HG02840 (cell line): ENCODE measurements at regions not wholly inside any gene's neighbourhood (a gene's known extent, or its start where the extent isn't known, plus 50 kb on each side); places are given as distances from the start of the nearest gene placed in this dataset.

Source experiments
- ATAC-seq: cut with Tn5 transposase; IDR thresholded peaks from one replicate; pipeline ENCODE4 v1.9.1; 2021; ENCODE audit warnings: mild to moderate bottlenecking, moderate library complexity, moderate number of reproducible peaks; ENCODE audit not compliant: unreplicated experiment, low FRiP score

DNA sequence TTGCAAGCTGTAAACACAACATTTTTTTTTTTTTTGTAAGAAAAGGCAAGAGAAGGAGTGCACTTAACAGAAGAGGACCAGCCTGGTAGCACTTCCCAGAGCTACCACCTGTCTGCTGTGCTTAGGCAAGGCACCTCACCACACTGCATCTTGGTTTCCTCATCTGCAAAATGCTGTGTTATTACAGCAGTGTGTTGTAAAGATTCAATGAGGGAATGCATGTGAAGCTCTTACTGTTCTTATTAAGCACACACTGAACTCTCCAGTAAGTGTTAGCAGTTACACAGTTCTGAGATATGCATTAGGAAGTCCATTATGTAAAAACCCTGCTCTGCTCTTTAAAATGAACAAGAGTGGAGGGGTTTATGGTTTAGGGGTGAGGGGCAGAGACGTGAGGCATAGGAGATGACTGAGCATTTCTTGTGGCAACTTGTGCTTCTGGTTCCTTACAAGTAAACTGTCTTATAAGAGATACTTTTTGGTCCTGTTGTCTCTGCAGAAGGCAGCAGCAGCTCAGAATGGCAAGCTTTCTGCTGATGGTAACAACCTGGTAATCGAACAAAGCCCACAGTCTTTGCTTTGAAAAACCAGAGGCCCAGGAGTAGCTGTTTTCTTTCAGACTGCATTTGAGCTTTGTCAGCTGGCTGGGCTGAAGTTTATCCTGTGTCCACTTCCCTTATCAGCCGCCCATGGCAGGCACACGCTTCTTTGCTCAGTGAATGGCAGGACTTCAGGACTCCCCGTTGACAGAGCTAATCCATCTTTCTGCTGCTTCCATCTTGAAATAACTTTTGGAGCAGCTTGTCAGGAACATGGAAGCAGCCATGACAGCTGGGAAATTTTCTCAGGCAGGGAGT lies 98.8 kb upstream of the BMPER start:
- no peak for ATAC-seq

DNA sequence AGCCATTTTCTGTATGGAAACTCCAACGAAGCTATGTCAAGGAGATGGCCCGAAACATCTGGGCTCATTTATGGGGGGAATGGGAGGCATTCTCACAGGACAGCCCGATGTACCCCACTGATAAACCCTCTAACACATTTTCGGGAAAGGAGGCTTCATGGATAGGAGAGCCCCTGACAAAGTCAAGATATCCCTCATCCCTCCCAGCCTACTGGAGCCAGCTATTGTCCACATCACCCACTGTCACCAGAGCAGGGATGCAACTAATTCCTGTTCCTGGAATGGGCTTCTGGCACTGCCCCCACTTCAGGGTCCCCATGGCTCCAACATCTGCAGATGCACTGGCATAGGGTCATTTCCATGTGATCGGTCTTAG lies 98.2 kb upstream of the BMPER start:
- no peak for ATAC-seq

DNA sequence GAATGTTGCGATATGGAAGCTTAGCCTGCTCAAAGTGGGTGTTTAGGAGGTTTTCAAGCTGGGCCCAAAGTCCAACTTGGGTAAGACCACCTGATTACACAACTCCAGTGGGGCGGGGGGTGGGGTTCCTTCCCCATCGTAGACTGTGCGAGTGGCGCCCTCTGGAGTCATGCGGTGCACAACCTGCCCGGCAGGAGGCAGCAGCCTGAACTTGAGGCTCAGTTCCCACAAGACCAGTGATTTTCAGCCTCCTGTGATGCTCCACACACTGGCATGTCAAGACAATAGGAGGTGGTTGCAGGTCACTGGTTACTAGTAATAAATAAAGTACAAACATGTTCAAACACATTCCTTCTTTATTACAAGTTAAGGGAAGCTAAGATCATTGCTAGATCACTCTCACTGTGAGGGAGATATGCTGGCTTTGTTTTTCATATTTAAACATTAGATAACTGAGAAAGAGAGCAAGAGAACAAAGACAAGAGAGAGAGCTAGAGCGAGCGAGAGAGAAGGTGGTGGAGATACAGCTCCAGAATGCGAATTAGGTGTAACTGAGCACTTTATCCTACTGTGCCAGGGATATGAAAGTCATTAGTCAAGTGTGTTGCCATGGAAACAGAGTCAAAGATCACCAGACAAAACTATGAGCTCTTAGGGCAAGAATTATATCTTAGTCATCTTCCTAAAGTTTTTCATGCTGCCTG lies 97.4 kb upstream of the BMPER start:
- ATAC-seq = no peak

DNA sequence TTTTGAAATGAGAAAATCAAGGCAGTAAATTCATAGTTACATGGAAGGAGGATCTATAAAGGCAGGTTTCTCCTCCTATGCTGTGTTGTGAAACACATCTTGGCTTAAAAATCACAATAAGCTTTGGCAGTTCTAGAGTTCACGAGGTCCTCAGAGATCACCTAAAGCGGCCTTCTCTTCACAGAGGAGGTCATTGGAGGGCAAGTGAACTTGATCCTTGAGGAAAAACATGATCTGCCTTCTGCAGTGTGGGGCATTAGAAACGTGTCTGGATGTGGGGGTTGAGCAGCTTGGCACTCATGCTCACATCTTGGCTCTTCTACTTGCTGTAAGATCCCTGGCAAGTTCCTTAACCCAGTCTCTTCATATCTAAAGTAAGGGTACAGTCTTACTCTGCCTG lies 96.1 kb upstream of the BMPER start:
- ATAC-seq = no peak

DNA sequence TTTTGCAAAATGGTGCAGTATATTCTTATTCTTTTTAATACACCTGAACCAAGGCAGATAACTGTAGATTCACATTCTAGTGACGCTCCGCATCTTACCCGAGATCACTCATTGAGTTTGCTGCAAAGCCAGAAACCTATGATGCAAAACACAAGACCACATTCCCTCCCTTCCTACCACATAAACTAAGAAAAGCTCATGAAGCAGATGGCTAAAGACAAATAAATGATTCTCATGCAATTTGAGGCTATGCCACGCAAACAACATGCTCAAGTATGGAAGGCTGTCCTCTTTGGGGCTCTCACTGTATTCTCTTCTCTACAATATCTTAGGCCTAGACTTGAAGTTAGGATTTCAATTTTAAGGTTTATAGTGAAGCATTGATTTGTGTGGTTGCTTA lies 95.0 kb upstream of the BMPER start:
- ATAC-seq = no peak

DNA sequence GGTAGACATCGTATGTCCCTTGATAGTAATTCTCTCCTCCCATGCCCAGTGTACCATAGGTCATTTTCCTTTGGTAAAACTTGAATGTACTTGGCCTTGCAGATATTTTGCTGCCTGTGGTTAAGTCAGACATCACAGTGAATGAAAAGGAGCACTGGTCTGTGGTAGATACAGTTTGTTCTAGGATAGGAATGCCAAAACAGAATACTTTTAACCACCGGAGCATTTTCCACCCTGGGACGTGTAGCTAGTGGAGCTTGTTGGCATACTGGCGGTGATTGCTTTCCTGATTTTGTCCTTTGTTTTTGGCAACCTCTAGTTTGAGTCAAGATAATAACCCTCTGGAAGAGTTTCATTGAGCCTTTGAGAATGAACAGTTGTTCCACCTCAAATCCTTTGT lies 92.0 kb upstream of the BMPER start:
- no peak for ATAC-seq

DNA sequence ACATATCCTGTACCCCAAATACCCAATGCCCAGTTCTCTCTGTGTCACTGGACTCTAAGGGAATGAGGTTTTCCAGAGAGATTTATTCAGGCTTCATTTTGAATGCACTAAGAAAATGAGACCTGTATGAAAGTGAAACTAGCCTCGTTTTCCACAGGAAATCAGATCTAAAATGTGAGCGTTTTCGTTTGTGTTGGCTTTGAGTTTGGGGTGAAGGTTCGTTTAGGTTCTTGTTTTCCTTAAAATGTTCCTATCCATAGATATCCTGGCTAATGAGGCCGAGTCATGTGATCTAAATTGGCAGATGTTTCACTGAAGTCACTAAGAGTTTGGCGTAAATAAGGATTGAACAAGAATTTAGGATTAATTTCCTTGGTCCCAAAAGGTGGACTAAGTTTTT lies 90.9 kb upstream of the BMPER start:
- ATAC-seq = no peak

DNA sequence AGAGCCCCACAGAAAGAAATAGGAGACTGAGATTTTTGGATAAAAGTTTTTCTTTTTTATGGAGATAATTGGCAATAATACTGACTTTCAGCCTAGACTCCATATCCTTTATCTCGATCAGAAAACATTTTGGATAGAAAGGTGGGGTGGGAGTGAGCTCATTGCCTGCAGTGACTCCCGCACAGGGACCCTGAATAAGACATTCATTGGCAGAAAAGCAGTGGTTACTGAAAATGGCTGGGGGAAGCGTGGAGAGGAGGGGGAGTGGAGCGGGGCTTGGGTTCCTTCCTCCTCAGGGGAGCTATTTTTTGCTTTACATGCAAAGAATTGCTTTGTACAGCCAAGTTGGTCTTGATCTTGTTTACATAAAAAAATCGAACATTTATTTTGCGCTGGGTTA lies 90.4 kb upstream of the BMPER start:
- ATAC-seq = no peak

DNA sequence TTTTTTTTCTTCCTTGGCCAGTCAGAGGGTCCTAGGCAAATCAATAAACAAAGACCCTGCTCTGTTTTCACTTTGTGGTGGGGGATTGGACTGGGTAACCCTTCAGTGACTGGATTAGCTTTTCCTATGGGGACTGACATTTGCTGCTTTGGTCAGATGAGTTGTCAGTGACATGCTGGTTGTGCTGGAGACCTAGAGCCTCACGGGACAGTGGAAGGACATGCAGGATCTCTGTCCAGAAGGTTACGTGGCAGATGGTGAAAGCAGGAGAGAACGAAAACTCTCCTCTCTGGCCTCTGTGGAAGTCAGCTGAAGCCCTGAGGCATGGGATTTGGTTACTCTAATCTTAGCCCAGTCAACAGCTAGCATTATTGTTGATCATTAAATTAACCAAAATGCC lies 90.0 kb upstream of the BMPER start:
- ATAC-seq = no peak

DNA sequence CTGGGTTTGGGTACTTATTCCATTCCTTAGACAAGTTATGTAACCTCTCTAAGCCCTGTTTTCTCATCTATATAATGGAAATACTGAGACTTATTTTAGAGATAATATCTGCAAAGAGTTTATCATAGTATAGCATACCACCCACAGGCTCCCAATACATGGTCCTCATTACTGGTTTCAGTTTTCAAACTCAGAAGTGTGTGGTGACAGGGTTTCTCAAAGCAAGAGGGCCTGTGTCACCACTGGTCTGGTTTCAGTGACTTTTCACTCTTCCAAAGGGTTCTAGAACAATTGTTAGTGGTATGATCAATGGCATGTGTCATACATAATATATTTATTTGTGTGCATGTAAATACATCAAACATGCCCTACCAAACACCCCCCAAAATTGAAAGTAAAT lies 89.2 kb upstream of the BMPER start:
- ATAC-seq = no peak

DNA sequence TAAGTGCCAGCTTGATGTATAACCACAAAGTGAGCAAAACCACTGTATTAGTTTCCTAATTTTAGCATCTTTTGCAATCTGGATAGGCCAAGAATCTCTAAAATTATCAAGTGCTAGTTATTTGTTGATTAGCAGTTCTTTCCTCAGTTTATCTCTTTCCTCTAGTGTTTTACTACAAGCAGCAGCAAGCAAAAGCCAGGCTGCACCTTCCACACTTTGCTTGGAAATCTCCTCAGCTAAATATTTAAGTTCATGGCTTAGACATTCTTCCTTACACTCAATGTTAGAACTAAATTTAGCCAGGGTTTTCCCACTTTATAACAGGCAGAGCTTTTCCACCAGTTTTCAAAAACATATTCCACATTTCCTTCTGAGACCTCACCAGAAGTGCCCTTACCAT lies 85.7 kb upstream of the BMPER start:
- no peak for ATAC-seq

DNA sequence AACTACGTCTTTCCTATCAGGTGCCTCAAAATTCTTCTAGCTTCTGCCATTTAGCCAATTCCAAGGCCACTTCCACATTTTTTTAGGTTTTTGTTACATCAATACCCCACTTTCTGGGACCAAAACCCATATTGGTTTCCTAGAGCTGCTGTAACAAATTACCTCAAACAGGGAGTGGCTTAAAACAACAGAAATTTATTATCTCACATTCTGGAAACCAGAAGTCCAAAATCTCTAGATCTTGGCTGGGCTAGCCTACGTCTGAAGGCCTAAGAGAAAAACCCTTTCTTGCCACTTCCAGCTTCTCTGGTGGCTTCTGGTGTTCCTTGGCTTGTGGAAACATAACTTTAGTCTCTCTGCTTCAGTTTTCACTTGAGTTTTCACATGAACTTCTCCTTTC lies 85.1 kb upstream of the BMPER start:
- no peak for ATAC-seq

DNA sequence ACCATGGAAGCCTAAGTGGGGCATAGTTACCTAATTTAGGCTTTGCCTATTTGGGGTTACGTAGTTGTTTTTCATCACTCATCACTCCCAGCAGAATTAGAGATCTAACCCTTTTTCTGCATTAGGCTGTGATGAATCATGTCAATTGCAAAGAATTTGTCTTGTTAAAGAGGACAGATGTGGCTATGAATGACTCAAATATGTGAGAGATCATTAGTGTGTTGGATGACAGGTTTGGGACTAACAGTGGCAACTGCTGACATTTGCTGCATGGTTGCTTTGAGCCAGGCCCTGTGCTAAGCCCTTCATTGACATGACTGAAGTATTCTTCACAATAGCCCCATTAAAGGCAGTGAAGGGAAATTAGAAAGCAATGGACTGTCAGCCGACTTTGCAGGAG lies 83.4 kb upstream of the BMPER start:
- no peak for ATAC-seq

DNA sequence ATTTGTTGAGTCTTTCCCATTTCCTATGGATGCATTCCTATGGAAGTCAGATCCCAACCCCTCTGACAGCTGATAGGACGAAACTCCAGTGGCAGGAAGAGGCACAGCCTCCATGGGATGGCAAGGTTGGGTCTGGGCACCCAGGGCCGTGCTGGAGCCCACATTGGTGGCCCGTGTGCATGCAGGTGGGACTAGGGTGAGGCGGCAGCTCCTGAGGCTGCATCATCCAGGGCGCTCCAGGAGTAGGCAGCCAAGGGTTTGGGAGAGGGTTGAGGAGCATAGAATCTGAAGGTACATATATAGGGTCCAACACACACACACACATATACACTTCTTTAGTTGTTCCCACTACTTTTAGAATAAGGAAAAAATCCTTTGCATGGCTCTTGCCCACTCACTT lies 81.4 kb upstream of the BMPER start:
- no peak for ATAC-seq

DNA sequence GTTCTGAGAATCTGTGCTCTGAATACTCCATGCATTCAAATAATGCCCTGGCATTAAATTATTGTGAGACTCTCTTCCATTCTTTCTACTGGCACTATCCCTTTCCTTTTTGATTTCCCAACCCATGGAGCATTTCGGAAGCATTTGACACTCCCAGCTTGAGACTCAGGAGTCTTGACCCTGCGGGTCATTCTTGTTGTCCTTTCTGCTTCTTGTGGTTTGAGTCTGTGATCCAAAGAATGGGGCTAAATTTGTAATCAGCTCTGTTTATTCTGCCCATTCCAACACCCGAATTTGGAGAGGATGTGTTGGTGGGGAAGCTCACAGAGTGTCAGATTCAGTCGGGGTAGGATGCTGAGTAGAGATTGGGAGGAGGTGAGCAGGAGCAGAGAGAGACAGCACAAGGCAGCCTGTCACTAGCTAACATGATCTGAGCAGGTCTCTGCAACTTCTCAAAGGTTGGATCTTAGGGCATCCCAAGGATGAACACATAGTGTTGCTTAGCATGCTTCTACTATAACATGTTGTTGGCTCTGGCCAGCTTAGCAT lies 80.4 kb upstream of the BMPER start:
- no peak for ATAC-seq

DNA sequence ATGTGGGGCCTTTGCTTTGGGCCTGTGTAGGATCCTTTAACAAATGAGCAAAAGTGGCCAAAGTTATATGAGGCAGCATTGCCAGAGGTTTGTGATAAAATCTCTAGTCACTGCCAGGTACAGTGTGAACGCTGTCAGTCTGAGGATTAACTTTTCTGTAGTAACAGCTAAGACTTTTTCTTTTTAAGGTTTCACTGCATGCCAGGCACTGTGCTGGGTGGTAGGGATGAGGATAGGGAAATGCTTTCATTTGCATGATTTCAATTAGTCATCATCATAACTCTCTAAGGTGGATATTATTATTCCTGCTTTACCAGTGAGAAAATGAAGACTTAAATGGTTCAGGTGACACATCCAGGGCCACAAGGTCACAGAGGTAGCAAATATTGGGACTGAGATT lies 79.7 kb upstream of the BMPER start:
- no peak for ATAC-seq

DNA sequence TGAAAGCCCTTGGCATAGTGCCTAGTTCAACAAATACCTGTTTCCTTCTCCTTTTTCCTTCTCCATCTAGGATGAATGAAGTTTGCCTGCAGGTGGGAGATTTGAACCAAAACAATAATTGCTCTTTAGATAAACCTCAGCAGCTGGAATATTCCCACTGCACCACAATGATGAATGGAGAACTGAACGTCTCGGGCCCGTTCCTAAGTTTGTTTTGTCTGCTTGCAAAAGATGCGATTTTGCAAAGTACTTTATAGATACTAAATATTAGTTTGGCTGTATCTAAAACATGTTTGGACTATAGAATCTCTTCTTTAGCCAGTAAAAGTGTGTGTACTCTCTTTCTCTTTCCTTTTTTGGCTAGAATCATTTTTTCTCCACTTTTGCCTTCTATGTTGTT lies 75.8 kb upstream of the BMPER start:
- ATAC-seq = no peak

DNA sequence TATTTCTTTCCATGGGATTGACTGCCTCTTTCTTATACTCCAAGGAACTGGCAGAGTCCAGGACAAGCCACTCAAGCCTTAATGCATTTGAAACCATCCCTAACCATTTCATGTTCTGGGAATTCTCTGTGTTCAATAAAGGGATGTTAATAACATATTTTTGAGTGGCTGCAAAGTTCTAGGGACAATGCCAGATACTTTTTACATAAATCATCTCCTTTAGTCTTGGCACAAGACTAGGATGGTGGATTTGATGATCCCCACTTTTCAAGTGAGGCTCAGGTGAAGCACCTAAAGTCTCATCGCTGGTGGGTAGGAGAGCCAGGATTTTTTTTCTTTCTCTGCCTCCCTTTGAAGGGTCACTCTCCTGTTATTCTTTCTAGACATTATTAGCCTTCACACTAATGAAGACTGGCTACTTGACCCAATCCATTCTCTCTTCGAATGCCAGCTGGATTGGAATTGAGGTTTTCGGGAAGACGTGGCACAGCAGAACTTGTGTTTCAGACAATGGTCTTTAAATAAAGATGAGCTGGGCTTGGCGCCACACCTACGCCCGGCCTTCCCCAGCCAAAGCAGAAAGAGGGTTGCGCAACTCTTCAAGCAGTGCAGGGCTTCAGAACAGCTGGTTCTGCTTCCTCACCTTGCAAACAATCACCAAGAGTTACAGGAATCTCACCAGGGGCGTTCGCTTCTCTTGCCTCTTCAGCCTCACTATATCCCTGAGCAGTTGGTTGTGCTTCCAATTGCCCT lies 73.8 kb upstream of the BMPER start:
- ATAC-seq = no peak

DNA sequence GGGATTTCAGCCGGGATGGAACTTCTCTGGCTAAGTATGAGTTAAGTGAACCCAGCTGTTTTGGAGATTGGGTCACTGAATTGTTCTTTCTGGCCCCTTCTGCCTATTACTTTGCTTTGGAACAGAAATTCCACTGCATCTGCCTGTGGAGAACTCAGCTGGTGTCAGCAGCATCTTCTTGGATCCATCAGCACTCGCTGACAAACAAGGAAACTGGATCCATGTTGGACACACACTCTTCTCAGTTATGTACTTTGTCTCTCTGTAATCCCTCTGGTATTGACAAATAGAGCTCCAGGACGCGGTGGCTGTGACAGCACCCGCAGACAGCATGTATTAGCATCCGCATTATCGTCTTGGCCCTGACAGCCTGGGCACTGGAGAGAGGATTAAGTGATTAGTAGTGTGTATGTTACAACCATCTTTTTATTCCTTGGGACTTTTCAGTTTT lies 73.0 kb upstream of the BMPER start:
- ATAC-seq = no peak

DNA sequence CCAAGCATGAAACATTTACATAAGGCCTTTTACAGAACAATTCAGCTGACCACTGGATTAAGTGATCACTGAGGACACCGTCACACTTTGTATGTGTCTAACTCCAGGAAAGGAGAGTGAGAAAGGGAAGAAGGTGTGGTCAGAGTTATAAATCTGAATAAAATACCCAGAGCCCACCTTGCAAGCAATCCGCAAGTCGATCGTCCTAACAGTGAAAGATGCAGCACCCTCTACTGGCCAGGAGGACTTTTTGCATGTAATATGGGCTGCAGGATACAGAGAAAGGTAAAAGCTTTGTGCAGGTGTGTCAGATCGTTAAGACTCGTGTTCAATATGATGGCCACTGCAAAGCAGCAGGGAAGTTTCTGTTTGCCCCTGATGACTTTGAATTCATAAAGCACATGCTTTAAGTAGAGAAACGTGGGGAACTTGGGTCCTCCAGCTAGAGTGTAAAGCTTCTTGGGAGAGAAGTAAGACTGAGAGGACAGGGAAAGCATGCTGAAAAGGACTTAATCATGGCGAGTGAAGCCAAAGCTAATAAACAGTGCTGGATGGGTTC lies 68.5 kb upstream of the BMPER start:
- no peak for ATAC-seq

DNA sequence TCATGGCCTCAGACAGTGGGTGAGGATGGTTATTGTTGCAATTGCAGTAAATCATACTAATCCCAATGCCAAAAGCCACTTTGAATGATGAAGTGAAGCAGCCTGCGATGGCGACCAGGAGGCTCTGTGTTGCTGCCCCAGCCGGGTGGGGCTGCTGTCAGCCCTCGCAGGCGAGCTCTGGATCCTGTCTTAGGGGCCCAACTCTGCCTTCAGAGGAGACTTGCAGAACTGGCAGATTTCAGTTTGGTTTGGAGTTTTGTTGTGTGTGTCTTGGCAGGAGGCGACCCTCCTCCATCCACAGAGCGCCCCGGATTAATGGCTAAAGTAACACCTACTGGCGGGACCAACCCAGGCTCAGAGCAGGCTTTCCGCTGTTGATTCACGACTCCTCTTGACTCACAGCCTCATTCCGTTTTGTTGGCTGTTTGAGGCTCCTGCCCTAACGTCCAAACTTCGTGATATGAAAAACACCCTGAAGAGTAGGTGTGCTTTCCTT lies 67.9 kb upstream of the BMPER start:
- ATAC-seq = no peak
